IMR-90 (cell line): ENCODE measurements at regions not wholly inside any gene's neighbourhood (a gene's known extent, or its start where the extent isn't known, plus 50 kb on each side); places are given as distances from the start of the nearest gene placed in this dataset.

Experiments
- ATAC-seq: fragments of 200-7000 bp; cut with Tn5 transposase; 2 replicates; pipeline ENCODE4 v1.9.1; 2020; ENCODE audit warnings: low read depth, mild to moderate bottlenecking, moderate library complexity
- BruUV-seq: library from RNA; stranded (reverse); fragments of 400-500 nt; replicated peaks from 2 replicates; lab custom pipeline; 2021; lab: Mats Ljungman, UMichigan
- CTCF ChIA-PET: fragments of 300-600 bp; formaldehyde crosslinking; extraction: SDS; loops from one replicate; lab custom pipeline; 2021; ENCODE audit warnings: antibody characterized with exemption; lab: Yijun Ruan, JAX
- POLR2A ChIA-PET: fragments of 300-600 bp; sonication (Branson Sonifier 250); formaldehyde crosslinking; loops from one replicate; lab custom pipeline; 2022; ENCODE audit warnings: antibody characterized with exemption; ENCODE audit not compliant: unreplicated experiment; lab: Charles Lee
- DNase-seq: peaks from one replicate; pipeline ENCODE4 v3.0.0; 2013
- H2AFZ ChIP-seq: replicated peaks from 2 replicates; pipeline ENCODE3; 2013; ENCODE audit warnings: low read length, mild to moderate bottlenecking; ENCODE audit not compliant: poor library complexity
- H2AK5ac ChIP-seq: 2 replicates; pipeline ENCODE4 v1.6.1; 2013; ENCODE audit warnings: low read depth, low read length, inconsistent platforms
- H2AK9ac ChIP-seq: replicated peaks from 2 replicates; pipeline ENCODE3; 2013; ENCODE audit warnings: mild to moderate bottlenecking, low read depth, low read length, moderate library complexity; ENCODE audit not compliant: poor library complexity
- H2BK120ac ChIP-seq: 2 replicates; pipeline ENCODE4 v1.6.1; 2013; ENCODE audit warnings: low read depth, low read length, inconsistent platforms
- H2BK15ac ChIP-seq: 3 replicates; pipeline ENCODE4 v1.6.1; 2013; ENCODE audit warnings: low read depth, low read length, inconsistent platforms
- H2BK20ac ChIP-seq: 2 replicates; pipeline ENCODE4 v1.6.1; 2013; ENCODE audit warnings: low read depth, mild to moderate bottlenecking, inconsistent platforms, low read length, moderate library complexity
- H2BK5ac ChIP-seq: 2 replicates; pipeline ENCODE4 v1.6.1; 2013; ENCODE audit warnings: mild to moderate bottlenecking, low read depth, low read length, inconsistent platforms; ENCODE audit not compliant: poor library complexity, severe bottlenecking
- H3K14ac ChIP-seq: replicated peaks from 2 replicates; pipeline ENCODE4 v1.6.1; 2013; ENCODE audit warnings: low read depth, low read length, inconsistent platforms
- H3K18ac ChIP-seq: 2 replicates; pipeline ENCODE4 v1.6.1; 2013; ENCODE audit warnings: low read depth, low read length, control low read depth
- H3K23ac ChIP-seq: 2 replicates; pipeline ENCODE4 v1.6.1; 2013; ENCODE audit warnings: low read depth, low read length, inconsistent platforms
- H3K27ac ChIP-seq: 2 replicates; pipeline ENCODE4 v1.5.1; 2013; ENCODE audit warnings: mild to moderate bottlenecking, control low read depth, low read length; ENCODE audit not compliant: insufficient read depth
- H3K27me3 ChIP-seq: 2 replicates; pipeline ENCODE4 v1.6.1; 2013; ENCODE audit warnings: low read length; ENCODE audit not compliant: control insufficient read depth, insufficient read depth
- H3K36me3 ChIP-seq: 2 replicates; pipeline ENCODE4 v1.6.1; 2013; ENCODE audit warnings: low read length, mixed read lengths; ENCODE audit not compliant: control insufficient read depth, insufficient read depth
- H3K4ac ChIP-seq: 2 replicates; pipeline ENCODE4 v1.6.1; 2013; ENCODE audit warnings: low read depth, low read length, inconsistent platforms
- H3K4me1 ChIP-seq: 2 replicates; pipeline ENCODE4 v1.6.1; 2013; ENCODE audit warnings: low read length, mixed read lengths; ENCODE audit not compliant: control insufficient read depth, insufficient read depth
- H3K4me2 ChIP-seq: 2 replicates; pipeline ENCODE4 v1.6.1; 2013; ENCODE audit warnings: low read depth, mild to moderate bottlenecking, control low read depth, low read length, moderate library complexity
- H3K4me3 ChIP-seq: 2 replicates; pipeline ENCODE4 v1.5.1; 2013; ENCODE audit warnings: low read depth, mild to moderate bottlenecking, control low read depth, low read length, moderate library complexity; ENCODE audit not compliant: insufficient read depth
- H3K56ac ChIP-seq: 2 replicates; pipeline ENCODE4 v1.6.1; 2013; ENCODE audit warnings: low read length, inconsistent platforms; ENCODE audit not compliant: insufficient read depth; ENCODE audit errors: extremely low read depth
- H3K79me1 ChIP-seq, 2 experiments: 2 replicates each; pipeline ENCODE4 v1.6.1; 2013; ENCODE audit warnings: low read length in 2 of 2, inconsistent platforms in 1 of 2, low read depth in 1 of 2
- H3K9ac ChIP-seq: 2 replicates; pipeline ENCODE4 v1.6.1; 2013; ENCODE audit warnings: low read depth, low read length, control low read depth
- H3K9me1 ChIP-seq: 2 replicates; pipeline ENCODE4 v1.6.1; 2013; ENCODE audit warnings: low read length, inconsistent platforms; ENCODE audit not compliant: insufficient read depth
- H3K9me3 ChIP-seq: 2 replicates; pipeline ENCODE4 v1.6.1; 2013; ENCODE audit warnings: low read length; ENCODE audit not compliant: control insufficient read depth, insufficient read depth
- H4K20me1 ChIP-seq: 2 replicates; pipeline ENCODE4 v1.6.1; 2013; ENCODE audit warnings: low read length, inconsistent platforms; ENCODE audit not compliant: insufficient read depth
- H4K5ac ChIP-seq: 2 replicates; pipeline ENCODE4 v1.6.1; 2013; ENCODE audit warnings: mild to moderate bottlenecking, low read depth, low read length, control low read depth
- H4K8ac ChIP-seq, 2 experiments: 2 replicates each; pipeline ENCODE4 v1.6.1; 2013; ENCODE audit warnings: low read depth in 2 of 2, low read length in 2 of 2, control low read depth in 1 of 2, inconsistent platforms in 1 of 2
- H4K91ac ChIP-seq: 2 replicates; pipeline ENCODE4 v1.6.1; 2013; ENCODE audit warnings: low read depth, low read length, inconsistent platforms; ENCODE audit not compliant: insufficient read depth
- MXI1 ChIP-seq: IDR thresholded peaks from 2 replicates; pipeline ENCODE4 v1.6.1; 2012; ENCODE audit warnings: low read depth, mild to moderate bottlenecking, low read length, moderate library complexity, borderline replicate concordance
- POLR2A ChIP-seq: IDR thresholded peaks from 2 replicates; pipeline ENCODE4 v1.6.1; 2012; ENCODE audit warnings: mild to moderate bottlenecking, low read depth, low read length
- RAD21 ChIP-seq: IDR thresholded peaks from 2 replicates; pipeline ENCODE4 v1.6.1; 2012; ENCODE audit warnings: low read length, improper control_type of control experiment
- RCOR1 ChIP-seq: IDR thresholded peaks from 2 replicates; pipeline ENCODE4 v1.6.1; 2012; ENCODE audit warnings: mild to moderate bottlenecking, low read length, improper control_type of control experiment; ENCODE audit not compliant: insufficient replicate concordance
- RFX5 ChIP-seq: IDR thresholded peaks from 2 replicates; pipeline ENCODE4 v1.8.0; 2012; ENCODE audit warnings: low read depth, mild to moderate bottlenecking, low read length, moderate library complexity
- WGBS, 2 experiments: methylation state at CpG; one replicate each; pipeline versions ENCODE4 v1.1.5 to v1.1.7; 2013; ENCODE audit warnings: missing lambda C conversion rate in 2 of 2; ENCODE audit not compliant: insufficient read length in 1 of 2; ENCODE audit errors: extremely low coverage in 2 of 2; 5-methylcytosine and 5-hydroxymethylcytosine counted together
- dilution Hi-C: fragments of 300-500 bp; cut with HindIII; formaldehyde crosslinking; loops from one replicate; pipeline ENCODE4 v1.14.3; 2018; ENCODE audit warnings: low sequenced_read_pairs; ENCODE audit not compliant: unreplicated experiment
- in situ Hi-C: fragments of 300-500 bp; cut with MboI; formaldehyde crosslinking; loops from 3 replicates; pipeline ENCODE4 v1.14.3; 2019; ENCODE audit warnings: low sequenced_read_pairs, inconsistent platforms, mixed read lengths
- intact Hi-C: fragments of 100-400 bp; cut with micrococcal nuclease; formaldehyde crosslinking; loops from 2 replicates; pipeline ENCODE4 v1.10.0; 2022

GRCh38 chr11:134514354-134514951 lies 102.4 kb upstream of the B3GAT1 start:
- ChIA-PET POLR2A (no interaction called here), CTCF (no interaction called here)
- WGBS, 2 experiments = 60% methylated on average over 1 of the region's 10 CpGs; no CpG with 5 or more reads in 1 of the 2 experiments
- TF ChIP-seq RFX5 (no peak), MXI1 (no peak), POLR2A (no peak), RCOR1 (no peak), RAD21 (no peak)
- H4K5ac ChIP-seq = no peak overlapping the region
- H3K4ac ChIP-seq = no peak overlapping the region
- H3K4me1 ChIP-seq = no peaks in the 10 kb centered on the region
- intact Hi-C loops = no loop called here
- H2BK5ac ChIP-seq = no peak overlapping the region
- dilution Hi-C loops = no loop called here
- peaks cover 49% of the 10 kb centered on the region for H3K9me3 ChIP-seq
- in situ Hi-C loops = no loop called here
- H3K27ac ChIP-seq = no peak overlapping the region
- no peaks in the 10 kb centered on the region for H3K36me3 ChIP-seq
- no peak overlapping the region for H4K8ac ChIP-seq
- H3K79me1 ChIP-seq = no peaks in the 10 kb centered on the region
- H3K9me1 ChIP-seq = no peaks in the 10 kb centered on the region
- DNase-seq = no peak
- H2BK15ac ChIP-seq = no peak overlapping the region
- H4K91ac ChIP-seq = no peak overlapping the region
- H3K23ac ChIP-seq = no peak overlapping the region
- H3K4me2 ChIP-seq = no peak overlapping the region
- H2AFZ ChIP-seq = no peak overlapping the region
- H2AK9ac ChIP-seq = no peak overlapping the region
- no peak overlapping the region for H2BK120ac ChIP-seq
- H2BK20ac ChIP-seq = no peak overlapping the region
- no peaks in the 10 kb centered on the region for H3K27me3 ChIP-seq
- no peak overlapping the region for H3K18ac ChIP-seq
- no peak for ATAC-seq
- H2AK5ac ChIP-seq = no peak overlapping the region
- H3K4me3 ChIP-seq = no peak overlapping the region
- no TSS peak for BruUV-seq
- no peak overlapping the region for H3K9ac ChIP-seq
- no peak overlapping the region for H3K56ac ChIP-seq
- H3K14ac ChIP-seq = no peak overlapping the region
- no peaks in the 10 kb centered on the region for H4K20me1 ChIP-seq
